BLaER1 treated with 17β-estradiol and CSF1 and Interleukin-3, amounts not matched to agents 10 nM and 100 nM (cell line): ENCODE measurements at regions not wholly inside any gene's neighbourhood (a gene's known extent, or its start where the extent isn't known, plus 50 kb on each side); places are given as distances from the start of the nearest gene placed in this dataset.
A peak's percentile ranks its signal among the peaks of the same experiment; 100 is the strongest.

ENCODE experiments used
- H3K27ac ChIP-seq, 11 experiments: shearing (Covaris generic); formaldehyde crosslinking; 2 replicates each; pipeline ENCODE4 v1.8.1; 2022
- H3K27me3 ChIP-seq, 11 experiments: shearing (Covaris generic); formaldehyde crosslinking; 2 replicates each; pipeline ENCODE4 v1.8.1; 2022
- H3K36me3 ChIP-seq, 11 experiments: shearing (Covaris generic); formaldehyde crosslinking; 2 replicates each; pipeline ENCODE4 v1.8.1; 2022
- H3K4me1 ChIP-seq, 10 experiments: shearing (Covaris generic); formaldehyde crosslinking; 2 replicates each; pipeline ENCODE4 v1.8.1; 2022
- H3K4me2 ChIP-seq, 11 experiments: shearing (Covaris generic); formaldehyde crosslinking; 2 replicates each; pipeline ENCODE4 v1.8.1; 2022
- H3K4me3 ChIP-seq, 10 experiments: shearing (Covaris generic); formaldehyde crosslinking; 2 replicates each; pipeline ENCODE4 v1.8.1; 2022
- H3K9ac ChIP-seq, 11 experiments: shearing (Covaris generic); formaldehyde crosslinking; 2 replicates each; pipeline ENCODE4 v1.8.1; 2022
- H3K9me3 ChIP-seq, 11 experiments: shearing (Covaris generic); formaldehyde crosslinking; replicated peaks in 1 of 11; 2 replicates each; pipeline ENCODE4 v1.8.1; 2022
- H4K20me1 ChIP-seq, 11 experiments: shearing (Covaris generic); formaldehyde crosslinking; 2 replicates each; pipeline ENCODE4 v1.8.1; 2022
- Cebpa-rat ChIP-seq, 11 experiments: shearing (Covaris generic); IDR thresholded peaks; 2 replicates each; pipeline ENCODE4 v1.8.1; 2022

DNA sequence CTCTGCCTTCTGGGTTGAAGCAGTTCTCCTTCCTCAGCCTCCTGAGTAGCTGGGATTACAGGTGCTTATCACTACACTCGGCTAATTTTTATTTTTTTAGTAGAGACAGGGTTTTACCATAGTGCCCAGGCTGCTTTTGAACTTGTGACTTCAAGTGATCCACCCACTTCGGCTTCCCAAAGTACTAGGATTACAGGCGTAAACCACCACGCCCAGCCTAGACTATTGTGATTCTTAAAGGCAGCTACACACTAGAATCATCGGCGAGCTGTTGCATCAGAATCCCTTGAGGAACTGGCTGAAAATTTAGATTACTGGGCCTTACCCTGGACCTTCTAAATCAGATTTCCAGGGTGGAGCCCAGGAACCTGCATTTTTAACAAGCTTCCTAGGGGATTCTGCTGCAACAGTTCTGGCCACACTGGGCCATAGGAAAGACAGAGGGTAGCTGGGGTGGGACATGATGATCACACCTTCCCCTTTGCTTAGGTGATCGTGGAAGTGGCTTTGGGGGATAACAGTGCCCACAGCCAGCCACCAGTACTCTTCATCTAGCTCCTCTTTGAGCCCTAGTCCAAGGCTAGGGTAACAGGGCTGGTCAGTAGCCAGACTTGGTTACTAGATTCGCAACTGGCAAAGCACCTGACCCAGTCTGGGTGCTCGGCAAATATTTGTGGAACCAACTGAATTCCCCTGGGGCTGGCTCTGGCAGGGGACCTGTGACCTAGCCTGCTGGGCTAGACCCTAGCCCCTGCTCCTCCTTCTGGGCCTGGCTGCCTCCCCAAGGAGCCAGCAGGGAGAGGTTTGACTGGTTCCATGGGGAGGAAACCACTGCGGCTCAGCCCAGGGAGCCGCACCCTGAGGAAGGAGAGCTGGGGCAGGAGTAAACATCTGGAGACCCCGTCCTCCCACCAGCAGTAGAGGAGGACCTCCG, 67.1 kb upstream of the DUSP5 start:
- H3K9ac ChIP-seq, result no peak overlapping the region
- no peaks in the 10 kb centered on the region for H4K20me1 ChIP-seq
- no peaks in the 10 kb centered on the region for H3K27me3 ChIP-seq
- TF ChIP-seq Cebpa-rat (IDR thresholded peaks at IDR 0.05), result no peak
- H3K9me3 ChIP-seq, result peaks cover 0 to 10% (median 0%) of the 10 kb centered on the region in 11 experiments; a peak in 2 of 22 replicates
- H3K4me1 ChIP-seq, result peaks cover 35 to 82% (median 64%) of the 10 kb centered on the region in 10 experiments
- no peak overlapping the region for H3K4me3 ChIP-seq
- H3K36me3 ChIP-seq, result no peaks in the 10 kb centered on the region
- peak overlapping the region; percentile 40 to 73 (median 66) for H3K4me2 ChIP-seq
- peak overlapping the region in 2 of 11 experiments; percentile 8 to 17; a peak in 3 of 22 replicates for H3K27ac ChIP-seq

DNA sequence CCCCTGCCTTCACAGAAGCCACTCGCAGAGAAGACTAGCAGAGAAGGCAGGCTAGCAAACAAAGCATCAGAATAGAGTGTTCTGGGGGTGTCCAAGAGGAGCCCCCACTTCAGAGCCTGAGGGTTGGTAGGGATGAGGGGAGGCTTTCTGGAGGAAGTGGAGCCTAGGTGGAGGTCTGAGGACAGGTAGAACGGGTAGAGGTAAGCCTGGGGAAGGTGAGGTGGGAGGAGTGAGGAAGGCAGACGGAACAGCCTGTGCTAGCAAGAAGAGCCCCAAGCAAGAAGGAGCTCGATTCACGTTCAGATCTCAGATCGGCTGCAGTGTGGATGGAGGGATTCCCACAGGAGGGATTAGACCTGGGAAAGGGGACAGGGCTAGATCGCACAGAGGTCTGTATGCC, 66.0 kb upstream of the DUSP5 start:
- Histone ChIP-seq H3K9me3 (peaks cover 0 to 10% (median 0%) of the 10 kb centered on the region in 11 experiments; a peak in 2 of 22 replicates), H3K4me3 (no peak overlapping the region), H4K20me1 (no peaks in the 10 kb centered on the region), H3K27ac (peak overlapping the region in 1 of 11 experiments; percentile 8; a peak in 1 of 22 replicates), H3K36me3 (no peaks in the 10 kb centered on the region), H3K9ac (0 out of 22 replicates have a peak overlapping the region, but pooled peaks of 1 of the 11 experiments have one; percentile 7), H3K4me2 (peak overlapping the region; percentile 40 to 73 (median 66); a peak in 19 of 22 replicates), H3K4me1 (peaks cover 41 to 72% (median 57%) of the 10 kb centered on the region in 10 experiments), H3K27me3 (no peaks in the 10 kb centered on the region)
- TF ChIP-seq Cebpa-rat (IDR thresholded peaks at IDR 0.05), result no peak

DNA sequence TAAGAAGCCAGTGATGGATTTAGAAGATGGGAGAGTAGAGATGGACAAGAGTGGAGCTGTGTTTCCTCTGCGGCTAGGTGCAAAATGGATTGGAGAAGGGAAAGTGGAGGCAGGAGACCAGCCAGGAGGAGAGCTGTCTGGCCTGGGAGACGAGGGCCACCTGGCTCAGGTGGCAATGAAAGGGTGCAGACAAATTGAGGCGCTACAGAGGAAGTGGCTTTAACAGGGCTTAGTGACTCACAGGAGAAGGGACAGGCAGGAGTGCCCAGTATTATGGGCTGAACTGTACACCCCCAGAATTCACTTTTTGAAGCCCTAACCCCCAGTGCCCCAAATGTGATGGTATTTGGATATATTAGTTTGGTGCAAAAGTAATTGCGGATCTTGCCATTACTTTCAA, 65.6 kb upstream of the DUSP5 start:
- Histone ChIP-seq H4K20me1 (no peaks in the 10 kb centered on the region), H3K4me3 (no peak overlapping the region), H3K27me3 (no peaks in the 10 kb centered on the region), H3K9me3 (peaks cover 0 to 10% (median 0%) of the 10 kb centered on the region in 11 experiments; a peak in 2 of 22 replicates), H3K4me2 (peak overlapping the region in 7 of 11 experiments; percentile 40 to 73 (median 65); a peak in 10 of 22 replicates), H3K9ac (no peak overlapping the region), H3K4me1 (peaks cover 46 to 68% (median 54%) of the 10 kb centered on the region in 10 experiments), H3K36me3 (no peaks in the 10 kb centered on the region), H3K27ac (no peak overlapping the region)
- no peak for TF ChIP-seq Cebpa-rat (IDR thresholded peaks at IDR 0.05)

DNA sequence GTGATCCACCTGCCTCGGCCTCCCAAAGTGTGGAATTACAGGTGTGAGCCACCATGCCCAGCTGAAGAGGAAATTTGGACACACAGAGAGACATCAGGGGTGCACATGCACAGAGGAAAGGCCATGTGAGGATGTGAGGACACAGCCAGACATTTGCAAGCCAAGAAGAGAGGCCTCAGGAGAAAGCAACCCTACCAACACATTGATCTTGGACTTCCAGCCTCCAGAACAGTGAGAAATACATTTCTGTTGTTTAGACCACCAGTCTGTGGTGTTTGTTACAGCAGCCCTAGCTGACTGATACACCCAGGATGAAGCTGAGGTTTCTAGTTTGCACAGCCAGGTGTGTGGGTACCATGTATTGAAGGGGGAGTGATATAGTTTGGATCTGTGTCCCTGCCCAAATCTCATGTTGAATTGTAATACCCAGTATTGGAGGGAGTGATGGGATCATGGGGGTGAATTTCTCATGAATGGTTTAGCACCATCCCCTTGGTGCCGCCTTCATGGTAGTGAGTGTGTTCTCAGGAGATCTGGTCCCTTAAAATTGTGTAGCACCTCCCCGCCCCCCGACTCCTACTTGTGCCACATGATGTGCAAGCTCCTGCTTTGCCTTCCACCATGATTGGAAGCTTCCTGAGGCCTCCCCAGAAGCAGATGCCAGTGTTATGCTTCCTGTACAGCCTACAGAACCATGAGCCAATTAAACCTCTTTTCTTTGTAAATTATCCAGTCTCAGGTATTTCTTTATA, 64.7 kb upstream of the DUSP5 start:
- Histone ChIP-seq H3K4me3 (no peak overlapping the region), H3K4me1 (peaks cover 51 to 67% (median 57%) of the 10 kb centered on the region in 10 experiments), H3K27me3 (no peaks in the 10 kb centered on the region), H3K4me2 (peak overlapping the region in 7 of 11 experiments; percentile 20 to 78 (median 66); a peak in 8 of 22 replicates), H3K36me3 (no peaks in the 10 kb centered on the region), H3K27ac (no peak overlapping the region), H3K9ac (no peak overlapping the region), H3K9me3 (peaks cover 0 to 10% (median 0%) of the 10 kb centered on the region in 11 experiments; a peak in 2 of 22 replicates), H4K20me1 (no peaks in the 10 kb centered on the region)
- TF ChIP-seq Cebpa-rat (IDR thresholded peaks at IDR 0.05), result no peak

DNA sequence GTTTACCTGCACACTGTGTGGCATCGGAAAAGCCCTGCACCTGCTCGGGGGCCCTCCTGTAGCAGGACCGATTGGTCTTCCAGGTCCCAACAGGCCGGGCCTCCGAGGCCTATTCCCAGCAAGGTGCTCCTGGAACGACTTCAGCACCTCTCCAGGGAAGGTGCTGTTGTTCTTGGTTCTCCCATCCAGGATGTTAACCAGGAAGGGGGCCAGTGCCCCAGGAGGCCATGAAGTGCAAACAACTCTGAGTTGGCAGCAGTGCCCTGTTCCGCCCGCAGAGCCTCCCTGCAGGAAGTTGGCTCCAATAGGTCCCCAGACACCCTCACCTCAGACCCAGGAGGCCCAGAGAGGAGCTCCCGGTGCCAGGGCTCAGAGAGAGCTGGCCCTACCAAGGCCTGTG, 64.0 kb upstream of the DUSP5 start:
- no peaks in the 10 kb centered on the region for H3K27me3 ChIP-seq

DNA sequence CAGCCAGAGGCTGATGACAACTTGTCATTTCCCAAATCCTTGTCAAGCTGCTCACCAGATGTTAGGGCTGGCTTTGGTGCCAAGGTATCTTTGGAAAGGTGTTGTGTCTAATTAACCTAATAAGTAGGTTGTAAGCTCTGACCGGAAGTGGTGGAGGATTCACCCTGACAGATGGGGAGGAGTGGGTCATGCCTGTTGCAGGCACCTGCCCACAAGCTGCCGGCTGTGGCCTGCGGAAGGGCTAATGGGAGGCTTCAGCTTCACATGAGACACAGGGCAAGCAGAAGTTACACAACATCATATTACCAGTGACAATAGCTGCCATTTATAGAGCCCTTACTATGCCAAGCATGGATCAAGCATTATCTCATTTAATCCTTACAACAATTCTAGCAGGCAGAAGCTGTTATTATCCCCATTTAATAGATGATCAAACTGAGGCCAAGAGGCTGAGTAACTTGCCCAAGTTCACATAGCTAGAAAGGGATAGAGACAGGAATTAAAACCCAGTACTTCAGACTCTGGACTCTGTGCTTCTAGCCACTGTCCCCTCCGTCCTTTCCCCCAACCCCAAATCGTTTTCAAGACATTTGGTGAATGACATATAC, 63.1 kb upstream of the DUSP5 start:
- no peak for TF ChIP-seq Cebpa-rat (IDR thresholded peaks at IDR 0.05)

More for the DNA sequence above, 64.0 kb upstream of the DUSP5 start:
- no peaks in the 10 kb centered on the region for H3K36me3 ChIP-seq
- H3K4me2 ChIP-seq, result peak overlapping the region in 10 of 11 experiments; percentile 20 to 78 (median 62); a peak in 19 of 22 replicates
- H3K4me3 ChIP-seq, result no peak overlapping the region
- no peak overlapping the region for H3K27ac ChIP-seq
- peaks cover 44 to 68% (median 61%) of the 10 kb centered on the region in 10 experiments for H3K4me1 ChIP-seq
- peaks cover 0 to 10% (median 0%) of the 10 kb centered on the region in 11 experiments; a peak in 2 of 22 replicates for H3K9me3 ChIP-seq
- H3K9ac ChIP-seq, result no peak overlapping the region
- no peaks in the 10 kb centered on the region for H4K20me1 ChIP-seq
- no peak for TF ChIP-seq Cebpa-rat (IDR thresholded peaks at IDR 0.05)

DNA sequence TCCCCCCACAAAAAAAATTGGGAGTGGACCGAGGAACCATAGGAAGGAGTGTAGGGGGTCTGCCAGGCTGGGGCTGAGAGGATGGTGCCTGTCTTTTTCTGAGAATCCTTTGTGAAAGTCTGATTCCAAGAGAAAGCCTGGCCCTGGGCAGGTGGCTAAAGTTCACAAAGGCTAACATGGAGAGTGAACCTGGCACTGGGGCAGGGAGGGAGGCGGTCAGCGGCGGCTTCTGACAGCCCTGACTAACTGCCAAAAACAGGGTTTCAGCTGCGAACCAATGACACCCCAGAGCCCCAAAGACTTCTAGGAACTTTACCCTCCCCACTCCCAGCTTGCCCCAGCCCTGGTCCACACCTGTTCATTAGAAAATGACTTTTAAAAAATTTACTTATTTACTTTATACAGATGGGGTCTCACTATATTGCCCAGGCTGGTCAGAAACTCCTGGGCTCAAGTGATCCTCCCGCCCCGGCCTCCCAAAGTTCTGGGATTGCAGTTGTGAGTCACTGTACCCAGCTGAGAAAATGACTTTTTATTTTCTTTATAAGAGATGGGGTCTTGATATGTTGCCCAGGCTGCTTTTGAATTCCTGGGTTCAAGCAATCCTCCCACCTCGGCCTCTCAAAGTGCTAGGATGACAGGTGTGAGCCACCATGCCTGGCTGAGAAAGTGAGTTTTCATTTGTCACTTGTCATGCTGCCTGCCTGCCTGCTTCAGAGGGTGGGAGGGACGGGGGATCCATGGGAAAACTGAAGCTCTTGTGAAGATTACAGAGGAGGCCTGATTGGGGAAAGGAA, 61.0 kb upstream of the DUSP5 start:
- Histone ChIP-seq H3K36me3 (no peaks in the 10 kb centered on the region), H3K4me3 (no peak overlapping the region), H3K9me3 (peaks cover 0 to 10% (median 0%) of the 10 kb centered on the region in 11 experiments; a peak in 2 of 22 replicates), H3K27ac (peak overlapping the region in 2 of 11 experiments; percentile 10 to 63; a peak in 3 of 22 replicates), H3K27me3 (no peaks in the 10 kb centered on the region), H3K9ac (no peak overlapping the region; a peak in 1 of 22 replicates), H3K4me2 (peak overlapping the region in 8 of 11 experiments; percentile 74 to 91 (median 82); a peak in 14 of 22 replicates), H3K4me1 (peaks cover 19 to 54% (median 41%) of the 10 kb centered on the region in 10 experiments), H4K20me1 (no peaks in the 10 kb centered on the region)
- no peak for TF ChIP-seq Cebpa-rat (IDR thresholded peaks at IDR 0.05)

More for the DNA sequence above, 63.1 kb upstream of the DUSP5 start:
- no peak overlapping the region for H3K27ac ChIP-seq
- H3K27me3 ChIP-seq, result no peaks in the 10 kb centered on the region
- no peaks in the 10 kb centered on the region for H4K20me1 ChIP-seq
- no peak overlapping the region for H3K4me3 ChIP-seq
- H3K36me3 ChIP-seq, result no peaks in the 10 kb centered on the region
- H3K4me2 ChIP-seq, result peak overlapping the region in 9 of 11 experiments; percentile 14 to 78 (median 64); a peak in 14 of 22 replicates
- H3K9ac ChIP-seq, result no peak overlapping the region
- peaks cover 0 to 10% (median 0%) of the 10 kb centered on the region in 11 experiments; a peak in 2 of 22 replicates for H3K9me3 ChIP-seq
- peaks cover 35 to 68% (median 56%) of the 10 kb centered on the region in 10 experiments for H3K4me1 ChIP-seq

DNA sequence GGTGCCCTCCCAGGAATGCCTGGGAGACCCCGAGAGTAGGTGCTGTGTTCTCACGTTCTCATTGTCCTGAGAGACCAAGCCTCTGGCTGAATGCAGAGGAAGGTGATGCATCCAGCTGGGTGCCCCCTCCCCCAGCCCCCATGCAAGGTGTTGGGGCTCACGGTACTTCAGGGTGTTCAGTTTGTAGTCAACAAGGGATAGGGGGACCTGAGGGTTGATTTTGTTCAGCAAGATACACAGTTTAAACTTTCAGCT, 60.4 kb upstream of the DUSP5 start:
- Histone ChIP-seq H3K4me2 (peak overlapping the region in 9 of 11 experiments; percentile 44 to 91 (median 82); a peak in 18 of 22 replicates), H4K20me1 (no peaks in the 10 kb centered on the region), H3K27ac (peak overlapping the region in 3 of 11 experiments; percentile 10 to 63 (median 48); a peak in 5 of 22 replicates), H3K36me3 (no peaks in the 10 kb centered on the region), H3K27me3 (no peaks in the 10 kb centered on the region), H3K9me3 (peaks cover 0 to 10% (median 0%) of the 10 kb centered on the region in 11 experiments; a peak in 2 of 22 replicates), H3K4me1 (peaks cover 18 to 56% (median 41%) of the 10 kb centered on the region in 10 experiments), H3K9ac (peak overlapping the region in 4 of 11 experiments; percentile 0 to 47 (median 22); a peak in 7 of 22 replicates), H3K4me3 (no peak overlapping the region)
- no peak for TF ChIP-seq Cebpa-rat (IDR thresholded peaks at IDR 0.05)
